MM.1S (cell line): ENCODE measurements at regions not wholly inside any gene's neighbourhood (a gene's known extent, or its start where the extent isn't known, plus 50 kb on each side); places are given as distances from the start of the nearest gene placed in this dataset.

Experiments used
- EZH2 ChIP-seq: fragments of 300-600 bp; sonication (generic); optimal IDR thresholded peaks from 2 replicates; pipeline ENCODE3; 2017; ENCODE audit warnings: low read depth, mild to moderate bottlenecking, antibody characterized with exemption, low read length, mixed read lengths
- EZH2phosphoT487 ChIP-seq: fragments of 300-600 bp; sonication (generic); IDR thresholded peaks from 2 replicates; pipeline ENCODE4 v1.6.1; 2018; ENCODE audit warnings: antibody characterized with exemption, low read length
- TF ChIP-seq, protein P1 (sequence below): fragments of 300-600 bp; sonication (generic); IDR thresholded peaks from 2 replicates; pipeline ENCODE4 v1.5.1; 2016; ENCODE audit warnings: antibody characterized with exemption, low read length, mixed read lengths

DNA sequence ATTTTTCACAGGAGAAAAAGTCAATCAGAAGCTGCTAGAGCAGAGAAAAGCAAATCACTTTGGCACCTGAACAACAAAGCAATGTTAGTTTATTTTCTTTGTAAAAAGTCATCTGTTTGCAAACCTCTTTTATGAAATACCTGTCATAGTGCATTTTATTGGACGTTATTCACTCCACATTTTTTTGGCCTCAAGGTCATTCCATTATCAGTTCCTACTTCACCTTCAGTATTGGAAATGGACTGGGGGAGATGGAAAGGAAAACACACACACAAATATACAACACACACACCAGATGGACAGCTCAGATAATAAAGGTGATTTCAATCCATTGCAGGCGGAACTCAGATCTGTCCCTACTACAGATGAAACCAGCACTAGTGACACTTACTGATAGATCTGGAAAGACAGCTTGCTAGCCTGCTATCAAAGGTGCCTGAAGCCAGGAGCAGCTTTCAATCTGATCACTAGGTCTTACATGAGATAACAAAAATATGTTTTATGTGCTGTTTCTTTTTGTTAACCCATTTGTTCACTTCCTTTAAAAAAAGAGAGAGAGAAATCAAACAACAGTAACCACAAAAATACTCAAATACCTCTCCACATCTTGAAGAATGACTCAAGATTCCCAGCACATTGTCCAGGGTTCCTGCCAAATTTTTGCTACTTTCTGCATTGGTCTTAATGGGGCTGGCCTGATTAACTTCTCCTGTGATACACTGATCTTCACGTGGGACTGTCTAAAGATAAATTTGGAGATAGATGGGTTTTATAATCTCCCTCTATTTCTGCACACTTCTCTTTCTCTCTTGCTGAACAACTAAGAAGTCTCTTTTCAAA is 844.3 kb upstream of the TENM4 start:
- TF ChIP-seq, protein P1, sequence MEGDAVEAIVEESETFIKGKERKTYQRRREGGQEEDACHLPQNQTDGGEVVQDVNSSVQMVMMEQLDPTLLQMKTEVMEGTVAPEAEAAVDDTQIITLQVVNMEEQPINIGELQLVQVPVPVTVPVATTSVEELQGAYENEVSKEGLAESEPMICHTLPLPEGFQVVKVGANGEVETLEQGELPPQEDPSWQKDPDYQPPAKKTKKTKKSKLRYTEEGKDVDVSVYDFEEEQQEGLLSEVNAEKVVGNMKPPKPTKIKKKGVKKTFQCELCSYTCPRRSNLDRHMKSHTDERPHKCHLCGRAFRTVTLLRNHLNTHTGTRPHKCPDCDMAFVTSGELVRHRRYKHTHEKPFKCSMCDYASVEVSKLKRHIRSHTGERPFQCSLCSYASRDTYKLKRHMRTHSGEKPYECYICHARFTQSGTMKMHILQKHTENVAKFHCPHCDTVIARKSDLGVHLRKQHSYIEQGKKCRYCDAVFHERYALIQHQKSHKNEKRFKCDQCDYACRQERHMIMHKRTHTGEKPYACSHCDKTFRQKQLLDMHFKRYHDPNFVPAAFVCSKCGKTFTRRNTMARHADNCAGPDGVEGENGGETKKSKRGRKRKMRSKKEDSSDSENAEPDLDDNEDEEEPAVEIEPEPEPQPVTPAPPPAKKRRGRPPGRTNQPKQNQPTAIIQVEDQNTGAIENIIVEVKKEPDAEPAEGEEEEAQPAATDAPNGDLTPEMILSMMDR, result no peak
- TF ChIP-seq EZH2, result no peak
- TF ChIP-seq EZH2phosphoT487, result no peak
